Stimulated activated naive CD8-positive, alpha-beta T cell treated with anti-CD3 and anti-CD28 coated beads, Interleukin-15, amount 100 ng/mL, for 72 hours (primary cell): ENCODE measurements at regions not wholly inside any gene's neighbourhood (a gene's known extent, or its start where the extent isn't known, plus 50 kb on each side); places are given as distances from the start of the nearest gene placed in this dataset.

Experiments used
- ATAC-seq: fragments of 150-1000 bp; cut with Tn5 transposase; 2 replicates; pipeline ENCODE4 v1.10.0; 2021; ENCODE audit warnings: mild to moderate bottlenecking, moderate library complexity
- DNase-seq, 2 donors: peaks; one replicate each; pipeline ENCODE4 v3.0.0; 2021 to 2022
- H3K27ac Mint-ChIP-seq, 2 donors: one replicate each; pipeline ENCODE4 v1.8.0; 2022; ENCODE audit warnings: mild to moderate bottlenecking in 2 of 2, mixed read lengths in 2 of 2, moderate library complexity in 2 of 2
- H3K27me3 Mint-ChIP-seq: one replicate; pipeline ENCODE4 v1.8.0; 2022; ENCODE audit warnings: mixed read lengths
- H3K4me1 Mint-ChIP-seq: one replicate; pipeline ENCODE4 v1.8.0; 2022; ENCODE audit warnings: mild to moderate bottlenecking, mixed read lengths
- H3K4me3 Mint-ChIP-seq, 2 donors: one replicate each; pipeline ENCODE4 v1.8.0; 2022; ENCODE audit warnings: mild to moderate bottlenecking in 2 of 2, mixed read lengths in 2 of 2, moderate library complexity in 1 of 2
- H3K9me3 Mint-ChIP-seq, 2 donors: one replicate each; pipeline ENCODE4 v1.8.0; 2022; ENCODE audit warnings: mixed read lengths in 2 of 2

- no peak for DNase-seq
- Mint-ChIP-seq H3K27me3 (peaks cover 8% of the 10 kb centered on the region), H3K27ac (peak overlapping the region in 1 of 2 donors; percentile 4), H3K4me3 (no peak overlapping the region), H3K4me1 (no peaks in the 10 kb centered on the region), H3K9me3 (no peaks in the 10 kb centered on the region)
- ATAC-seq, result peak; percentile 42
Observed at GRCh38 chr17:77266891-77267341, 126.1 kb downstream of the SEC14L1 start.

GRCh38 chr17:77269696-77270681 lies 129.2 kb downstream of the SEC14L1 start:
- H3K27ac Mint-ChIP-seq, result no peak overlapping the region

GRCh38 chr17:77271411-77271810 lies 130.6 kb downstream of the SEC14L1 start:
- no peak for ATAC-seq
- no peak overlapping the region for H3K4me3 Mint-ChIP-seq
- H3K27me3 Mint-ChIP-seq, result no peaks in the 10 kb centered on the region
- H3K27ac Mint-ChIP-seq, result no peak overlapping the region
- no peak for DNase-seq
- peaks cover 5% of the 10 kb centered on the region for H3K4me1 Mint-ChIP-seq
- H3K9me3 Mint-ChIP-seq, result no peaks in the 10 kb centered on the region

More at GRCh38 chr17:77269696-77270681, 129.2 kb downstream of the SEC14L1 start:
- no peak for DNase-seq
- H3K9me3 Mint-ChIP-seq, result no peaks in the 10 kb centered on the region
- H3K4me1 Mint-ChIP-seq, result peaks cover 5% of the 10 kb centered on the region
- no peak for ATAC-seq
- H3K27me3 Mint-ChIP-seq, result peaks cover 5% of the 10 kb centered on the region
- no peak overlapping the region for H3K4me3 Mint-ChIP-seq

DNA sequence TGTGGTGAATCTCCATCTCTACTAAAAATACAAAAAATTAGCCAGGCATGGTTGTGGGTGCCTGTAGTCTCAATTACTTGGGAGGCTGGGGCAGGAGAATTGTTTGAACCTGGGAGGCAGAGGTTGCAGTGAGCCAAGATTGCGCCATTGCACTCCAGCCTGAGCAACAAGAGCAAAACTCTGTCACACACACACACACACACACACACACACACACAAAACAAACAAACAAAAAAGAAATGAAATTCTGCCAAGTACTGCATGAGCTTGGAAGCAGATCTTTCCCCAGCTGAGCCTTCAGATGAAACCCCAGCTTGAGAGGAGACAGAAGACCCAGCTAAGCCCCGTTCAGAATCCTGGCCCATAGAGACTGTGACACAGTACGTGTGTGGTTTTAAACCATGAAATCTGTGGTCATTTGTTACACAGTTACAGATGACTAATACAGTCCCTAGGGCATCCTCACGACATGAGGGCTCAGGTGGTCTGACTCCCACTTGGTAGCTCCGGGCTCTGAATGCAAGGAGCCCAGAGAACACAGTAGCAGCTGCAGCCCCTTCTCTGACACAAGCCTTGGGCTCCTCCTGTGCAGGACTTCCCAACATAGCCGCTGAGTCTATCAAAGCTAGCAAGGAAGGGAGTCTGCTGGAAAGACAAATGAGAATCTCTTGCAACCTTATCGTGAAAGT lies 132.8 kb downstream of the SEC14L1 start:
- no peak for DNase-seq
- no peaks in the 10 kb centered on the region for H3K27me3 Mint-ChIP-seq

DNA sequence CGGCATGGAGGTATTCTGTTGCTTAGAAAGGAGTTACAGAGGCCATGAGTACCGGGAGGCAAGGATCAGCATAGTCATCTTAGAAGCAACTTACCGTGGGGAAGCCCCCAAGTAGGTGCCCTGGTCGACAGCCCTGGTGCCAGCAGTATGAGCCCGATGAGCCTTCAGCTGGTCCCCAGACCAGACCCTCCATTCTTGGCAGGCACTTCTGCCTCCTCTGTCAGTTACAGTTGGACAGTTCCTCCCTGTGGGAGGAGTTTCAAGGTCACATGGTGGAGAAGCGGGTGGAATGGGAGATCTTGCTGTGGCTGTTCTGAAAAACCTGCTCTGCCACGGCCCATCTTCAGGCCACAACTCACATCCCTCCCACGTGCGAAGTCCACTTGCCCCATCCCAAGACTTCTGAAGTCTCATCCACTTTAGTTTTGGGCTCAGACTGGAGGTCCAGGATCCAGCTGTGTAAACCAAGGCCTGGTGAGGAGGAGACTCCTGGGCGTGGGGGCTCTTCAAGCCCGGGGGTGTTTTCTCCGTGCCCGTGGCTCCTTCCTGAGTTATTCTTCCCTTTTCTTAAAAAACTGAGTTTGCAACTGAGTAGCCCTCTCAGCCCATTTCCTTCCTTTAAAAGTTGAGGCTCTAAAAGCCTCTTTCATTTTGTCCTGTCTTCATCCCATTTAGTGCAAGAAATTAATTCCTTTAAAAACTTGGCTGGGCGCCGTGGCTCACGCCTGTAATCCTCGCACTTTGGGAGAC lies 133.5 kb downstream of the SEC14L1 start:
- ATAC-seq (no peak), DNase-seq (no peak)
- Mint-ChIP-seq H3K4me3 (no peak overlapping the region), H3K9me3 (no peaks in the 10 kb centered on the region), H3K27ac (peak overlapping the region in 1 of 2 donors; percentile 56), H3K4me1 (peaks cover 5% of the 10 kb centered on the region), H3K27me3 (no peaks in the 10 kb centered on the region)

More for the DNA sequence above, 132.8 kb downstream of the SEC14L1 start:
- Mint-ChIP-seq H3K27ac (no peak overlapping the region), H3K4me3 (no peak overlapping the region), H3K9me3 (no peaks in the 10 kb centered on the region), H3K4me1 (peaks cover 5% of the 10 kb centered on the region)
- ATAC-seq, result peak; percentile 74

DNA sequence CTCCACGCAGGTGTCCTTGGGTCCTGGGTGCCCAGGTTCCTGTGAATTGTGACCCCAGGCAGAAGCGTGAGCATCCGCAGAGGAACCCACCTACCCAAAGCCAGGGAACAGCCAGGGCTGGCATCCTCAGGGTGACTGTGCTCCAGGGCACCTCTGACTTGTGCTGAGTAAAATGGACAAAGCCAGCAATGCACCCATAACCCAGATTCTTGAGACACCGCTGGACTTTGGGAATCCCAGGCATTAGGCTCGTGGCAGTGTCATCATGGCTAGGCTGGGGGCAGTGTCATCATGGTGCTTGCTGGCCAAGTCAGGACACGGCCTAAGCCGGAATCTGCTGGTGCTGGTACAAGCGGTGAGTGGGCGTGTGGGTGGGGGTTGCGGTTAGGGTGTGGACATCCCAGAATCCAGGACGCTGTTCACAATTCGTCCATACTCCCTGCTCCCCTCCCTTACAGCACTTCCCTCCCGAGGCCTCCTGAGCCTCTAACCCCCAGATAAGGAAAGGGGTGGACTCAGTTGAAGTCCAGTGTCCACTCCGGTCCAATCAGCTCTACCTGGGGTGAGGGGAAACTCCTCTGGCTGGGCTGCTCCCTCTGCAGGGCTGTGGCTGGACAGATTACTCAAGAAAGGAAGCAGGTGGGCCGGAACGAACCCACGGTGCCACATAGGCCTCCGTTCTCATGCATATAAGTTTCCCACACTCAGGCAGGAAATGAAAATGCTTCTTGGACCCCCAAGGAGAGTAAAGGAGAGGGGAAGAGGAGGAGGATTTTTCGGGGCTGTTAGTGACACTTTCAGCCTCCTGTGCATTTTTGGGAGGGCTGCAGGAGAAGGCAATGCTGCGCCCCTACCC lies 138.9 kb downstream of the SEC14L1 start:
- no peaks in the 10 kb centered on the region for H3K9me3 Mint-ChIP-seq
- peak overlapping the region in 1 of 2 donors; percentile 31 for H3K27ac Mint-ChIP-seq
- no peak for ATAC-seq
- no peak for DNase-seq
- H3K4me3 Mint-ChIP-seq, result peak overlapping the region in 1 of 2 donors; percentile 77
- peaks cover 42% of the 10 kb centered on the region for H3K27me3 Mint-ChIP-seq
- H3K4me1 Mint-ChIP-seq, result peaks cover 23% of the 10 kb centered on the region

- Mint-ChIP-seq H3K27ac (peak overlapping the region in 1 of 2 donors; percentile 96), H3K4me1 (peaks cover 23% of the 10 kb centered on the region), H3K9me3 (no peaks in the 10 kb centered on the region), H3K27me3 (peaks cover 42% of the 10 kb centered on the region), H3K4me3 (peak overlapping the region; percentile 77 to 79)
- DNase-seq, result no peak
- peak; percentile 16 for ATAC-seq
Observed at GRCh38 chr17:77280304-77281121, 139.7 kb downstream of the SEC14L1 start.

- Mint-ChIP-seq H3K9me3 (no peaks in the 10 kb centered on the region), H3K27ac (peak overlapping the region; percentile 69 to 97), H3K27me3 (peaks cover 50% of the 10 kb centered on the region), H3K4me3 (peak overlapping the region; percentile 78 to 85), H3K4me1 (peaks cover 29% of the 10 kb centered on the region)
- peak; percentile 62 to 71 for DNase-seq
- peak; percentile 92 for ATAC-seq
Observed at GRCh38 chr17:77281122-77281903, 140.5 kb downstream of the SEC14L1 start.

DNA sequence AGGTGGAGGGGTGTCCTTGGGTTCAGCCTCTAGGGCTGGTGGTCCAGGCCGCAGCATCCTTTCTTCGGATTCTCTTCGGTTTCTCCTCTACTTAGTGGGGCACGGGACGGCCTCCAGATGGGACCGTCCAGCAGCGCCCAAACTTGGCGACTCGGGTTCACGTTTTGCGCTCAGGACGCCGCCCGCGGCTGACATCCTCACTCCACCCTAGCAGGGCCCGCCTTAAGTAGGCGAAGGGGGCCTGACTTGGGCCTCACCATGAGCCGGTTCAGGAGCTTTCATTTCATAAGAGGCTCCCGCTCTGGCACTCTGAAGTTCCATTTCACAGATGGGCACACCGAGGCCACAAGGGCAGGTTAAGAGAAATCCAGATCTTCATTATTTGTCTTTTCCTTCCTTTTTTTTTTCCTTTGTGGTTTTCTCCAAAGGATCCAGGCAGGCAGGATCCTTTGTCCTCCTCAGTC lies 141.2 kb downstream of the SEC14L1 start:
- no peaks in the 10 kb centered on the region for H3K9me3 Mint-ChIP-seq
- peaks cover 29% of the 10 kb centered on the region for H3K4me1 Mint-ChIP-seq
- H3K4me3 Mint-ChIP-seq, result peak overlapping the region; percentile 78 to 85
- no peak for ATAC-seq
- peaks cover 53% of the 10 kb centered on the region for H3K27me3 Mint-ChIP-seq
- DNase-seq, result no peak
- H3K27ac Mint-ChIP-seq, result peak overlapping the region; percentile 69 to 97

DNA sequence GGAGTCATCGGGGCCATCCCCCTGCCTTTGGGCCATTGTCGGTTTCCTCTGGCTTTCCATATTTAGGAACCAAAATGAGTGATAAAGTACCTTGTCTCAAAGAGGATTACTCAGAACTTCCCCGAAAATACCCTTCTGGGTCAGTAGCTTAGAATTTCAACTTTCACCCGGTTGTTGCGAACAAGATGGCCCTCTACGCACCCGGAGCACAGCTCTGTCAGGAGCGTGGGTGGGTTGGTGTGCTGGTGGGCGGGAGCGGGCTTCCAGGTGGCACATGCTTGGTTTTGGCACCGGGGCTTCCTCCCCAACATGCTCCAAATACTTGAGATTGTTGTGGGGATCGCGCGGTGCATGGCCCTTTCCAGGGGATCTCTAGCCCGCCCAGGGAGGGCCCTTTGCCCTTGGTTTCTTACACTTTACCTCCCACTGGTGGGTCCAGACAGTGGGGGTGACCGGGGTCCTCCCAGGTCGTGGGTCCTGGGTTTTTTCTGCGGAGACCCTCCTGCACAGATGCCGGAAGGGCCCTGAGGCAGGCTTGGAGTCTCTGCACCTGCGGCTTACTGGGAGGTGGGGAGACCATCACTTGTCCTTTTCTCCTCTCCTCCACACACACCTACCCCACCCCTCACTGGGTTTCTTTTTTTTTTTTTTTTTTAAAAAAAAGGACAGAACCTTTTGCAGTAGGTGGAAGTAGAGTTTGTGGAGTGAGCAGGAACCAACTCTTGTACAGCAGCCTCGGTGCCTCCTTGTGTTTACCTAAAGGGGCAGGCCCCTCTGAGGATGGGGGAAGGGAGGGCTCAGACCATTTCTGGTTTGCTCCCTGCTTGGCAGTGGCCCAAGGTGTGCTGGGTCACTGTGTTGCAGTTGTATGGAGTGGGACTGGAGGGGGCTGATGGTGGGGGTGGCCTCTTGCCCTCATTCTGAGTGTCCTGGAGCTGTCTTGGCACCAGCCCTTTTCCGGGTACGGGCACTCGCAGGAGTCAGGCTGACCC lies 142.1 kb downstream of the SEC14L1 start:
- no peak for DNase-seq
- no peak for ATAC-seq
- Mint-ChIP-seq H3K9me3 (no peaks in the 10 kb centered on the region), H3K4me3 (peak overlapping the region; percentile 78 to 85), H3K27me3 (peaks cover 53% of the 10 kb centered on the region), H3K4me1 (peaks cover 29% of the 10 kb centered on the region), H3K27ac (peak overlapping the region in 1 of 2 donors; percentile 97)

DNA sequence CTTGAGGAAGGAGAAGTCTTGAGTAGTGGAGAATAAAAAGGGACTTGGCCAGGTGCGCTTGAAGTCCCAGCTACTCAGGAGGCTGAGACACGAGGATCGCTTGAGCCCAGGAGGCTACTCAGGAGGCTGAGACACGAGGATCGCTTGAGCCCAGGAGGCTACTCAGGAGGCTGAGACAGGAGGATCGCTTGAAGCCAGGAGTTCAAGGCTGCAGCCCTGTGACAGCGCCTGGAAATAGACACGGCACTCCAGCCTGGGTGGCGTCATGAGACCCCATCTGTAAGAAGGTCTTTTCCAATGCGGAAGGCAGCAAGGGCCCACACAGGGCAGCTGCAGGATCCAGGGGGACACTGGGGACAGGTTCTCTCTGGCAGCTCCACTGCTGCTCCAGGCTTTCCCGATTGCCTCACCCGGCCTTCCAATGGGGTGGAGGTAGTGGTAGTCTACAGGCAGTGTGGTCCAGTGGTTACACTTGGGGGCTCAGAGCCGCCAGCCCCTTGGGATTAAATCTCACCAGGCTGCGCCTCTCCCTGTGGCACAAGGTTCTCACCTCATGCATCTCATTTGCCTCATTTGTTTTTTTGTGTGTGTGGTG lies 143.4 kb downstream of the SEC14L1 start:
- H3K27me3 Mint-ChIP-seq, result peaks cover 53% of the 10 kb centered on the region
- H3K4me1 Mint-ChIP-seq, result peaks cover 29% of the 10 kb centered on the region
- no peak overlapping the region for H3K27ac Mint-ChIP-seq

More for the DNA sequence above, 143.4 kb downstream of the SEC14L1 start:
- no peak for DNase-seq
- no peak for ATAC-seq
- Mint-ChIP-seq H3K4me3 (no peak overlapping the region), H3K9me3 (no peaks in the 10 kb centered on the region)
